ENCODE measurements at regions not wholly inside any gene's neighbourhood (a gene's known extent, or its start where the extent isn't known, plus 50 kb on each side); places are given as distances from the start of the nearest gene placed in this dataset.
A peak's percentile ranks its signal among the peaks of the same experiment; 100 is the strongest.

- no peaks in the 10 kb centered on the region for H3K27me3 ChIP-seq (ENCODE audit: insufficient read depth, low read length)
- no peaks in the 10 kb centered on the region for H3K36me3 ChIP-seq (ENCODE audit: insufficient read depth, low read length)
- FAIRE-seq (no peak), DNase-seq (ENCODE audit: low read depth) (peak; percentile 90)
- Mint-ChIP-seq H3K36me3 (ENCODE audit: low read depth, unreplicated experiment) (peaks cover 17% of the 10 kb centered on the region), H3K9me3 (ENCODE audit: unreplicated experiment) (no peaks in the 10 kb centered on the region), H3K4me1 (ENCODE audit: low read depth, unreplicated experiment) (peaks cover 54% of the 10 kb centered on the region), H3K27ac (ENCODE audit: unreplicated experiment) (peak overlapping the region; percentile 78), H3K27me3 (ENCODE audit: low read depth, unreplicated experiment) (no peaks in the 10 kb centered on the region), H3K4me3 (ENCODE audit: unreplicated experiment) (no peak overlapping the region)
- H3K27ac ChIP-seq (ENCODE audit: low read depth, low read length) = peak overlapping the region; percentile 20
- H3K4me3 ChIP-seq (ENCODE audit: insufficient read depth, low read depth, low read length) = no peak overlapping the region
- H4K20me1 ChIP-seq (ENCODE audit: insufficient read depth, low read length) = no peaks in the 10 kb centered on the region
- no peaks in the 10 kb centered on the region for H3K9me3 ChIP-seq (ENCODE audit: insufficient read depth, low read depth, low read length)
- no peaks in the 10 kb centered on the region for H3K79me2 ChIP-seq (ENCODE audit: insufficient read depth, low read length)
- peak overlapping the region; percentile 7 for H3K9ac ChIP-seq (ENCODE audit: low read length)
- H3K4me1 ChIP-seq (ENCODE audit: insufficient read depth, low read length) = peaks cover 40% of the 10 kb centered on the region
- H2AFZ ChIP-seq (ENCODE audit: low read depth, low read length) = no peak overlapping the region
- peak overlapping the region; percentile 34 for H3K4me2 ChIP-seq (ENCODE audit: low read length)
- TF ChIP-seq EZH2 (IDR thresholded peaks at IDR 0.05; ENCODE audit: insufficient read depth, low read length) (no peak), CTCF (IDR thresholded peaks at IDR 0.05; ENCODE audit: insufficient read depth, low read depth, low read length) (no peak)
These were observed 259.1 kb upstream of the TPM1 start for GRCh38 chr15:62783303-62783957.

- Mint-ChIP-seq H3K9me3 (ENCODE audit: unreplicated experiment) (no peaks in the 10 kb centered on the region), H3K4me3 (ENCODE audit: unreplicated experiment) (no peak overlapping the region), H3K36me3 (ENCODE audit: low read depth, unreplicated experiment) (peaks cover 11% of the 10 kb centered on the region), H3K4me1 (ENCODE audit: low read depth, unreplicated experiment) (peaks cover 51% of the 10 kb centered on the region), H3K27me3 (ENCODE audit: low read depth, unreplicated experiment) (no peaks in the 10 kb centered on the region), H3K27ac (ENCODE audit: unreplicated experiment) (peak overlapping the region; percentile 84)
- DNase-seq (ENCODE audit: low read depth) = no peak
- no peaks in the 10 kb centered on the region for H3K27me3 ChIP-seq (ENCODE audit: insufficient read depth, low read length)
- H3K79me2 ChIP-seq (ENCODE audit: insufficient read depth, low read length) = no peaks in the 10 kb centered on the region
- no peak for TF ChIP-seq EZH2 (IDR thresholded peaks at IDR 0.05; ENCODE audit: insufficient read depth, low read length)
- TF ChIP-seq CTCF (IDR thresholded peaks at IDR 0.05; ENCODE audit: insufficient read depth, low read depth, low read length) = no peak
- H4K20me1 ChIP-seq (ENCODE audit: insufficient read depth, low read length) = no peaks in the 10 kb centered on the region
- no peak overlapping the region for H3K4me3 ChIP-seq (ENCODE audit: insufficient read depth, low read depth, low read length)
- peaks cover 26% of the 10 kb centered on the region for H3K4me1 ChIP-seq (ENCODE audit: insufficient read depth, low read length)
- no peak overlapping the region for H3K27ac ChIP-seq (ENCODE audit: low read depth, low read length)
- H3K9ac ChIP-seq (ENCODE audit: low read length) = no peak overlapping the region
- no peaks in the 10 kb centered on the region for H3K9me3 ChIP-seq (ENCODE audit: insufficient read depth, low read depth, low read length)
- H3K36me3 ChIP-seq (ENCODE audit: insufficient read depth, low read length) = no peaks in the 10 kb centered on the region
- no peak overlapping the region for H2AFZ ChIP-seq (ENCODE audit: low read depth, low read length)
- H3K4me2 ChIP-seq (ENCODE audit: low read length) = no peak overlapping the region
- FAIRE-seq = no peak
These were observed 256.4 kb upstream of the TPM1 start for GRCh38 chr15:62785881-62786828.
